Loucy (cell line): ENCODE measurements at regions not wholly inside any gene's neighbourhood (a gene's known extent, or its start where the extent isn't known, plus 50 kb on each side); places are given as distances from the start of the nearest gene placed in this dataset.

Experiments used
- H2AFZ ChIP-seq: fragments of 200-600 bp; sonication (generic); 2 replicates; pipeline ENCODE4 v1.6.0; 2016; ENCODE audit warnings: antibody characterized with exemption, mild to moderate bottlenecking, low read length, moderate library complexity
- H3F3A ChIP-seq: fragments of 200-600 bp; 2 replicates; pipeline ENCODE4 v1.6.0; 2016; ENCODE audit warnings: antibody characterized with exemption, low read depth, mild to moderate bottlenecking
- H3K27me3 ChIP-seq: fragments of 200-600 bp; sonication (generic); 2 replicates; pipeline ENCODE4 v1.6.1; 2014; ENCODE audit warnings: low read length, mild to moderate bottlenecking; ENCODE audit not compliant: insufficient read depth, poor library complexity, severe bottlenecking
- H3K36me3 ChIP-seq: fragments of 200-600 bp; sonication (generic); 2 replicates; pipeline ENCODE4 v1.6.1; 2016; ENCODE audit warnings: low read length; ENCODE audit not compliant: insufficient read depth
- H3K4me1 ChIP-seq: fragments of 200-600 bp; sonication (generic); 2 replicates; pipeline ENCODE4 v1.5.1; 2014; ENCODE audit warnings: low read length, mild to moderate bottlenecking; ENCODE audit not compliant: insufficient read depth, poor library complexity, severe bottlenecking
- H3K4me2 ChIP-seq: fragments of 200-600 bp; sonication (generic); 2 replicates; pipeline ENCODE4 v1.6.0; 2014; ENCODE audit warnings: antibody characterized with exemption, low read length, low read depth, mild to moderate bottlenecking; ENCODE audit not compliant: poor library complexity, severe bottlenecking
- H3K4me3 ChIP-seq: fragments of 200-600 bp; sonication (generic); 2 replicates; pipeline ENCODE4 v1.5.1; 2014; ENCODE audit warnings: low read length, mild to moderate bottlenecking, mixed read lengths; ENCODE audit not compliant: poor library complexity, severe bottlenecking
- H3K79me2 ChIP-seq: fragments of 200-600 bp; sonication (generic); 2 replicates; pipeline ENCODE4 v1.6.1; 2014; ENCODE audit warnings: low read length; ENCODE audit not compliant: insufficient read depth
- H3K9ac ChIP-seq: fragments of 200-600 bp; sonication (generic); 2 replicates; pipeline ENCODE4 v1.6.0; 2014; ENCODE audit warnings: mild to moderate bottlenecking, low read depth, low read length, moderate library complexity; ENCODE audit not compliant: poor library complexity, severe bottlenecking
- H3K9me2 ChIP-seq: fragments of 200-600 bp; sonication (generic); replicated peaks from 2 replicates; pipeline ENCODE4 v1.6.1; 2016; ENCODE audit warnings: low read depth, low read length, mixed read lengths
- H3K9me3 ChIP-seq: fragments of 200-600 bp; sonication (generic); 2 replicates; pipeline ENCODE4 v1.6.1; 2014; ENCODE audit warnings: mild to moderate bottlenecking, antibody characterized with exemption, low read length, low read depth; ENCODE audit not compliant: insufficient read depth
- H4K20me1 ChIP-seq: fragments of 200-600 bp; sonication (generic); 2 replicates; pipeline ENCODE4 v1.6.0; 2014; ENCODE audit warnings: antibody characterized with exemption, low read length, mild to moderate bottlenecking; ENCODE audit not compliant: insufficient read depth, poor library complexity, severe bottlenecking
- EZH2phosphoT487 ChIP-seq: fragments of 200-600 bp; IDR thresholded peaks from 2 replicates; pipeline ENCODE4 v1.6.1; 2018; ENCODE audit warnings: antibody characterized with exemption, mild to moderate bottlenecking, moderate library complexity, borderline replicate concordance
- TF ChIP-seq, protein P1 (sequence below): fragments of 200-600 bp; sonication (generic); conservative IDR thresholded peaks from 2 replicates; pipeline ENCODE4 v1.5.1; 2014; ENCODE audit warnings: mild to moderate bottlenecking, antibody characterized with exemption, low read length

GRCh38 chr13:79799059-79799867 is 318.3 kb downstream of the NDFIP2 start:
- no peaks in the 10 kb centered on the region for H3K79me2 ChIP-seq
- peaks cover 18% of the 10 kb centered on the region for H3K4me1 ChIP-seq
- no peaks in the 10 kb centered on the region for H3K27me3 ChIP-seq
- no peak overlapping the region for H3K4me3 ChIP-seq
- TF ChIP-seq EZH2phosphoT487: no peak
- TF ChIP-seq, protein P1, sequence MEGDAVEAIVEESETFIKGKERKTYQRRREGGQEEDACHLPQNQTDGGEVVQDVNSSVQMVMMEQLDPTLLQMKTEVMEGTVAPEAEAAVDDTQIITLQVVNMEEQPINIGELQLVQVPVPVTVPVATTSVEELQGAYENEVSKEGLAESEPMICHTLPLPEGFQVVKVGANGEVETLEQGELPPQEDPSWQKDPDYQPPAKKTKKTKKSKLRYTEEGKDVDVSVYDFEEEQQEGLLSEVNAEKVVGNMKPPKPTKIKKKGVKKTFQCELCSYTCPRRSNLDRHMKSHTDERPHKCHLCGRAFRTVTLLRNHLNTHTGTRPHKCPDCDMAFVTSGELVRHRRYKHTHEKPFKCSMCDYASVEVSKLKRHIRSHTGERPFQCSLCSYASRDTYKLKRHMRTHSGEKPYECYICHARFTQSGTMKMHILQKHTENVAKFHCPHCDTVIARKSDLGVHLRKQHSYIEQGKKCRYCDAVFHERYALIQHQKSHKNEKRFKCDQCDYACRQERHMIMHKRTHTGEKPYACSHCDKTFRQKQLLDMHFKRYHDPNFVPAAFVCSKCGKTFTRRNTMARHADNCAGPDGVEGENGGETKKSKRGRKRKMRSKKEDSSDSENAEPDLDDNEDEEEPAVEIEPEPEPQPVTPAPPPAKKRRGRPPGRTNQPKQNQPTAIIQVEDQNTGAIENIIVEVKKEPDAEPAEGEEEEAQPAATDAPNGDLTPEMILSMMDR: no peak
- no peak overlapping the region for H2AFZ ChIP-seq
- no peaks in the 10 kb centered on the region for H3K9me2 ChIP-seq
- no peaks in the 10 kb centered on the region for H3F3A ChIP-seq
- no peaks in the 10 kb centered on the region for H3K36me3 ChIP-seq
- no peaks in the 10 kb centered on the region for H4K20me1 ChIP-seq
- no peak overlapping the region for H3K4me2 ChIP-seq
- H3K9ac ChIP-seq: no peak overlapping the region
- H3K9me3 ChIP-seq: no peaks in the 10 kb centered on the region

DNA sequence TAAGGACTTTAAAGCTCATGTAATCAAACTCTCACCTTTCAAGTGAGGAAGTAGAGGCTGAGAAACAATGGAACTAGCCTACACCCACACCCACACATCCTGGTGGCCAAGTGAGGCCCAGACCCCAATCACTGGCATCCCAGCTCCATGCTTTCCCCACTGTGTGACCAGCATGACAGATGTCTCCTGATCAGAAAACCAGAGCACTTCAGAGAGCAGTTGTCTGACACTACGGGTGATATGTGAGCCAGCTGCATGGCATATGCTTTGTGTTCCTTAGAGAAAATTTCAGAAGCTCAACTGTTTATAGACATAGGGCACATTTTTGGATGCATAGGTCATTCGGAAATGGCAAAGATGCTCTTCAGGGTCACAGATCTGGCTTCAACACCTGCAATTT is 315.2 kb downstream of the NDFIP2 start:
- no peaks in the 10 kb centered on the region for H3K4me1 ChIP-seq
- H4K20me1 ChIP-seq: no peaks in the 10 kb centered on the region
- H2AFZ ChIP-seq: no peak overlapping the region
- H3K9ac ChIP-seq: no peak overlapping the region
- no peaks in the 10 kb centered on the region for H3K27me3 ChIP-seq
- H3K4me3 ChIP-seq: no peak overlapping the region
- no peaks in the 10 kb centered on the region for H3K9me3 ChIP-seq
- H3F3A ChIP-seq: no peaks in the 10 kb centered on the region
- no peaks in the 10 kb centered on the region for H3K36me3 ChIP-seq
- no peaks in the 10 kb centered on the region for H3K79me2 ChIP-seq
- TF ChIP-seq, protein P1: no peak
- TF ChIP-seq EZH2phosphoT487: no peak
- H3K4me2 ChIP-seq: no peak overlapping the region
- H3K9me2 ChIP-seq: no peaks in the 10 kb centered on the region

GRCh38 chr13:79794931-79795330 is 314.0 kb downstream of the NDFIP2 start:
- no peaks in the 10 kb centered on the region for H3K79me2 ChIP-seq
- no peaks in the 10 kb centered on the region for H3K9me3 ChIP-seq
- no peaks in the 10 kb centered on the region for H3K4me1 ChIP-seq
- H3K9ac ChIP-seq: no peak overlapping the region
- no peak overlapping the region for H3K4me3 ChIP-seq
- H3K4me2 ChIP-seq: no peak overlapping the region
- no peaks in the 10 kb centered on the region for H4K20me1 ChIP-seq
- H3K9me2 ChIP-seq: no peaks in the 10 kb centered on the region
- H3K36me3 ChIP-seq: no peaks in the 10 kb centered on the region
- no peak overlapping the region for H2AFZ ChIP-seq
- TF ChIP-seq, protein P1: no peak
- no peak for TF ChIP-seq EZH2phosphoT487
- no peaks in the 10 kb centered on the region for H3K27me3 ChIP-seq
- no peaks in the 10 kb centered on the region for H3F3A ChIP-seq
